ENCODE measurements at regions not wholly inside any gene's neighbourhood (a gene's known extent, or its start where the extent isn't known, plus 50 kb on each side); places are given as distances from the start of the nearest gene placed in this dataset.

- TF ChIP-seq POLR2A (IDR thresholded peaks at IDR 0.05; ENCODE audit: borderline replicate concordance, extremely low read depth, insufficient read depth, insufficient read length) = no peak
- no peak for TF ChIP-seq SIN3A (IDR thresholded peaks at IDR 0.05; ENCODE audit: low read depth)
- no peak for TF ChIP-seq CTCF (IDR thresholded peaks at IDR 0.05 in 2 of 3, conservative IDR thresholded peaks at IDR 0.05 in 1 of 3; ENCODE audit: borderline replicate concordance in 1 of 3, insufficient read depth in 1 of 3, low read depth in 2 of 3, low read length in 2 of 3)
Measured at GRCh38 chr2:9762164-9762563, 81.1 kb upstream of the TAF1B start (continued).

GRCh38 chr2:9762941-9763340, 80.3 kb upstream of the TAF1B start:
- Histone ChIP-seq H2AFZ (ENCODE audit: low read depth, low read length, poor library complexity, severe bottlenecking) (no peak overlapping the region), H3K4me1 (ENCODE audit: control insufficient read depth in 1 of 2, insufficient read depth in 2 of 2, low read length in 2 of 2) (no peaks in the 10 kb centered on the region; a peak in 1 of 4 replicates), H4K20me1 (ENCODE audit: insufficient read depth) (no peaks in the 10 kb centered on the region), H3K79me2 (ENCODE audit: insufficient read depth, low read length) (no peaks in the 10 kb centered on the region), H3K4me2 (ENCODE audit: low read length) (no peak overlapping the region), H3K27me3 (ENCODE audit: insufficient read depth, low read length) (no peaks in the 10 kb centered on the region), H3K9me2 (ENCODE audit: insufficient read depth) (no peaks in the 10 kb centered on the region), H3K27ac (ENCODE audit: low read depth, low read length) (no peak overlapping the region), H3K9me3 (ENCODE audit: control insufficient read depth in 1 of 2, insufficient read depth in 1 of 2, low read depth in 1 of 2, low read length in 2 of 2) (no peaks in the 10 kb centered on the region), H3K36me3 (ENCODE audit: control insufficient read depth in 1 of 2, insufficient read depth in 2 of 2, low read length in 2 of 2) (no peaks in the 10 kb centered on the region), H3K9ac (ENCODE audit: low read length) (no peak overlapping the region), H3K4me3 (replicated peaks in 1 of 2; ENCODE audit: low read depth in 1 of 2, low read length in 2 of 2) (no peak overlapping the region)
- intact Hi-C loops (cut with micrococcal nuclease) = no loop called here
- ChIA-PET CTCF (no interaction called here), POLR2A (no interaction called here), RAD21 (ENCODE audit: low non-redundant PET in 1 of 2, low total read pairs in 2 of 2, uncharacterized antibody in 2 of 2, unreplicated experiment in 2 of 2) (no interaction called here)
- ATAC-seq (no peak; the same call in 1 of the 2 replicates), DNase-seq (ENCODE audit: low read depth, low spot score) (no peak)
- TF ChIP-seq EZH2phosphoT487 (IDR thresholded peaks at IDR 0.05; ENCODE audit: borderline replicate concordance) (no peak), CTCF (IDR thresholded peaks at IDR 0.05 in 2 of 3, conservative IDR thresholded peaks at IDR 0.05 in 1 of 3; ENCODE audit: borderline replicate concordance in 1 of 3, insufficient read depth in 1 of 3, low read depth in 2 of 3, low read length in 2 of 3) (no peak), POLR2AphosphoS5 (IDR thresholded peaks at IDR 0.05; ENCODE audit: low read depth, low read length) (no peak)
- no TSS peak for BruUV-seq (replicated peaks)

Measured in HCT116 (cell line).